ENCODE measurements at regions not wholly inside any gene's neighbourhood (a gene's known extent, or its start where the extent isn't known, plus 50 kb on each side); places are given as distances from the start of the nearest gene placed in this dataset.
A peak's percentile ranks its signal among the peaks of the same experiment; 100 is the strongest.

- no peaks in the 10 kb centered on the region for H3K9me3 ChIP-seq
- TF ChIP-seq POLR2A (IDR thresholded peaks at IDR 0.05) (no peak), CTCF (IDR thresholded peaks at IDR 0.05) (peak in 1 of 12 donors; percentile 7)
- DNase-seq (no peak), ATAC-seq (no peak)
- no peaks in the 10 kb centered on the region for H3K27me3 ChIP-seq
- WGBS, 4 donors, result 84 to 96% (median 89%) methylated on average over 6 of the region's 6 CpGs
- no peak overlapping the region for H3K4me3 ChIP-seq
- H3K36me3 ChIP-seq, result no peaks in the 10 kb centered on the region
- intact Hi-C loops (cut with DNase I), result no loop called here
- H3K4me1 ChIP-seq, result peaks cover 0 to 23% (median 0%) of the 10 kb centered on the region in 12 donors
- peak overlapping the region in 1 of 12 donors; percentile 84 for H3K27ac ChIP-seq
Observed at GRCh38 chr18:23077493-23078256, 57.6 kb upstream of the CABLES1 start.

GRCh38 chr18:23085066-23085465 lies 50.2 kb upstream of the CABLES1 start:
- no peaks in the 10 kb centered on the region for H3K9me3 ChIP-seq
- H3K4me1 ChIP-seq, result peaks cover 0 to 5% (median 0%) of the 10 kb centered on the region in 12 donors
- WGBS, 4 donors, result 50 to 54% (median 52%) methylated on average over 5 of the region's 5 CpGs
- ATAC-seq (no peak), DNase-seq (no peak)
- no peak overlapping the region for H3K4me3 ChIP-seq
- H3K36me3 ChIP-seq, result no peaks in the 10 kb centered on the region
- peaks cover 0 to 4% (median 0%) of the 10 kb centered on the region in 9 donors for H3K27me3 ChIP-seq
- no peak overlapping the region for H3K27ac ChIP-seq
- no peak for TF ChIP-seq CTCF (IDR thresholded peaks at IDR 0.05)
- TF ChIP-seq POLR2A (IDR thresholded peaks at IDR 0.05), result no peak
- intact Hi-C loops (cut with DNase I), result no loop called here
